Calu3 (cell line): ENCODE measurements at regions not wholly inside any gene's neighbourhood (a gene's known extent, or its start where the extent isn't known, plus 50 kb on each side); places are given as distances from the start of the nearest gene placed in this dataset.

Experiments
- BruUV-seq: library from RNA; stranded (reverse); fragments of 400-500 nt; replicated peaks from 2 replicates; lab custom pipeline; 2021; lab: Mats Ljungman, UMichigan
- CTCF ChIA-PET: fragments of 300-600 bp; sonication (Branson Sonifier 250); formaldehyde crosslinking; loops from one replicate; lab custom pipeline; 2022; ENCODE audit warnings: antibody characterized with exemption; lab: Charles Lee
- DNase-seq: peaks from one replicate; pipeline ENCODE4 v3.0.0; 2022
- H3K27ac Mint-ChIP-seq: one replicate; pipeline ENCODE4 v1.8.0; 2022; ENCODE audit warnings: mixed read lengths; ENCODE audit not compliant: unreplicated experiment
- H3K27me3 Mint-ChIP-seq: one replicate; pipeline ENCODE4 v1.8.0; 2022; ENCODE audit warnings: mixed read lengths; ENCODE audit not compliant: unreplicated experiment
- H3K36me3 Mint-ChIP-seq: one replicate; pipeline ENCODE4 v1.8.0; 2022; ENCODE audit warnings: mild to moderate bottlenecking, moderate library complexity, mixed read lengths; ENCODE audit not compliant: insufficient read depth, unreplicated experiment
- H3K4me1 Mint-ChIP-seq: one replicate; pipeline ENCODE4 v1.8.0; 2022; ENCODE audit warnings: mild to moderate bottlenecking, low read depth, mixed read lengths; ENCODE audit not compliant: unreplicated experiment
- H3K4me3 Mint-ChIP-seq: one replicate; pipeline ENCODE4 v1.8.0; 2022; ENCODE audit warnings: mild to moderate bottlenecking, low read depth, moderate library complexity, mixed read lengths; ENCODE audit not compliant: unreplicated experiment
- H3K9me3 Mint-ChIP-seq: one replicate; pipeline ENCODE4 v1.8.0; 2022; ENCODE audit warnings: low read depth, mixed read lengths; ENCODE audit not compliant: unreplicated experiment
- CTCF ChIP-seq: fragments of 200-600 bp; IDR thresholded peaks from one replicate; pipeline ENCODE4 v1.8.0; 2022; ENCODE audit warnings: antibody characterized with exemption; ENCODE audit not compliant: unreplicated experiment
- intact Hi-C: fragments of 100-400 bp; cut with micrococcal nuclease; formaldehyde crosslinking; loops from one replicate; pipeline ENCODE4 v1.10.0; 2022; ENCODE audit not compliant: unreplicated experiment

GRCh38 chr11:21888814-21889213, 304.1 kb upstream of the ANO5 start:
- BruUV-seq = no TSS peak

GRCh38 chr11:21892736-21893564, 299.9 kb upstream of the ANO5 start:
- CTCF ChIA-PET = no interaction called here
- Mint-ChIP-seq H3K36me3 (peaks cover 5% of the 10 kb centered on the region), H3K4me1 (no peaks in the 10 kb centered on the region), H3K4me3 (no peak overlapping the region), H3K9me3 (peaks cover 3% of the 10 kb centered on the region), H3K27me3 (no peaks in the 10 kb centered on the region), H3K27ac (no peak overlapping the region)
- no peak for TF ChIP-seq CTCF
- no peak for DNase-seq
- BruUV-seq = no TSS peak
- intact Hi-C loops = no loop called here

More at GRCh38 chr11:21888814-21889213, 304.1 kb upstream of the ANO5 start:
- Mint-ChIP-seq H3K4me1 (no peaks in the 10 kb centered on the region), H3K36me3 (peaks cover 5% of the 10 kb centered on the region), H3K9me3 (peaks cover 5% of the 10 kb centered on the region), H3K27ac (no peak overlapping the region), H3K27me3 (no peaks in the 10 kb centered on the region), H3K4me3 (no peak overlapping the region)
- DNase-seq = no peak
- CTCF ChIA-PET = no interaction called here
- no peak for TF ChIP-seq CTCF
- intact Hi-C loops = no loop called here

- no peaks in the 10 kb centered on the region for H3K4me1 Mint-ChIP-seq
- H3K4me3 Mint-ChIP-seq = no peak overlapping the region
- TF ChIP-seq CTCF = no peak
- H3K9me3 Mint-ChIP-seq = peaks cover 3% of the 10 kb centered on the region
- BruUV-seq = no TSS peak
- H3K36me3 Mint-ChIP-seq = peaks cover 5% of the 10 kb centered on the region
- H3K27ac Mint-ChIP-seq = no peak overlapping the region
- DNase-seq = no peak
- H3K27me3 Mint-ChIP-seq = no peaks in the 10 kb centered on the region
- intact Hi-C loops = no loop called here
- CTCF ChIA-PET = no interaction called here
Observed at GRCh38 chr11:21893565-21893867, 299.4 kb upstream of the ANO5 start.

- H3K36me3 Mint-ChIP-seq = peaks cover 5% of the 10 kb centered on the region
- intact Hi-C loops = no loop called here
- no TSS peak for BruUV-seq
- no peaks in the 10 kb centered on the region for H3K27me3 Mint-ChIP-seq
- no peak for DNase-seq
- H3K4me1 Mint-ChIP-seq = no peaks in the 10 kb centered on the region
- H3K9me3 Mint-ChIP-seq = peaks cover 3% of the 10 kb centered on the region
- no peak for TF ChIP-seq CTCF
- no peak overlapping the region for H3K4me3 Mint-ChIP-seq
- H3K27ac Mint-ChIP-seq = no peak overlapping the region
- CTCF ChIA-PET = no interaction called here
Observed at GRCh38 chr11:21894492-21894891, 298.4 kb upstream of the ANO5 start.
